Endometrium (tissue), 2 donors: ENCODE measurements at regions not wholly inside any gene's neighbourhood (a gene's known extent, or its start where the extent isn't known, plus 50 kb on each side); places are given as distances from the start of the nearest gene placed in this dataset.

Experiments used
- FAIRE-seq: peaks from 2 replicates; lab custom pipeline; 2012; peaks lifted over from hg19 to GRCh38; lab: Jason Lieb, UNC
- donor health status: control.
- donor health status: control.

- no peak for FAIRE-seq
Measured at GRCh38 chr2:46850742-46851141, 64.9 kb downstream of the MCFD2 start.

DNA sequence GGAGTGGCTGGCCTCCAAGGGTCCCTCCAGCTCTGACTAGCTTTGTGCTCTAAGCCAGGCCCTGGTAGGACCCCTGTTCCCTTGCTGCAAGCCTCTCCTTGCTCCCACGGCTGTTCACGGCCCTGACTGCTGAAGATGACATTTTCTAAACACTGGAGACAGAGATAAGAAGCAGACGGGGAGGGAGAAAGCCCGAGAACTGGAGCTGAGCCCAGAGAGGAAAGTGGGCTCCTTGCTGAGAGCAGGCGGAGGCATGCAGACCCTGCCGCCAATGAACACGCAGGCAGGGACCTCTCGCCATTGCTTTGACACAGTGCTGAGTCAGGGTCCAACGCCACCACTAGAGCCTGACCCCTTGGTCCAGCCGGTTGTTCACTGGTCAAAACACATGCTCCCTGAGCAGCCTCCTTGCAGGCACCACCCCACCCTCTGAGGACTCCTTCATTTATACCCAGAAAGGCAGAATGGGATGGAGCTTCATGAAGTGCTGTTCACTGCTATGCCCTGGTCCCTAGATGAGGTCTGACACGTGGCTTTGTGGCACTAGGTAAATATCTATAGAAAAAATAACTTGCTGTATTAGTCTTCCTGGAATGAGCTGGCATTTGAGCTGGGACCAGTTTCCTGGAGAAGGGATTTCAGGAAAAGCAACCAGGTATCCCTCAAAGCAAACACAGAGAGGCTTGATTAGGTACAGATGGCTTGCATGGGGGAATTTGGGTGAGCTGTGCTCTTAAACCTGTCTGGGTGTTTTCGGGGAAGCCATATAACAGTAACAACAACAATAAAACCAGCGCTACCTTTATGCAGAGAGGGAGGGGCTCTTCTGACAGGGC is 65.7 kb downstream of the MCFD2 start:
- no peak for FAIRE-seq

GRCh38 chr2:46849046-46849715 is 66.4 kb downstream of the MCFD2 start:
- no peak for FAIRE-seq

- no peak for FAIRE-seq
Measured at GRCh38 chr2:46848447-46848846, 67.2 kb downstream of the MCFD2 start.

- no peak for FAIRE-seq
Measured at GRCh38 chr2:46847726-46848412, 67.7 kb downstream of the MCFD2 start.

DNA sequence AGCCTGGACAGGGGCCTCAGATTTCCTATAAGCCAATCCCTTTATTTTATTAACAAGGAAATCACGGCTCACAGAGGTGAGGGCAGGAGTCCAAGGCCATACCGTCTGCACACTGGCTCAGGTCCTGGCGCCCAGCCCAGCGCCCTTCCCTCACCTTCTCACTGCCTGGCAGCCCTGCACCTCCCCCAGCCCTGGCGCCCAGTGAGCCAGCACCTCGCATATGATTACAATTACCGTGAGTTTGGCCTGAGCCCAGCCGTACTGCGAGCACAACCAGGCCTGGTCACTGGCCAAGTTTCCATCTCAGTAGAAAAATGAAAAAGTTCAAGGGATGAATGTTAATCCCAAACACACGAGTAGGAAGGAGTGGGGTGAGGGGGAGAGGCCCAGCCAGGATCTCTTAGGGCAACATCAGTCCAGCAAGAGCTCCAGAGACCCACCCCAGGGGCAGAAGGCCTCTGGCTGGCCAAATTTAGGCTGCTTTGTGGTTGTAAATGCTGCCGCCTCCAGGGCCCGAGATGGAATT is 68.4 kb downstream of the MCFD2 start:
- peak; percentile 63 for FAIRE-seq

DNA sequence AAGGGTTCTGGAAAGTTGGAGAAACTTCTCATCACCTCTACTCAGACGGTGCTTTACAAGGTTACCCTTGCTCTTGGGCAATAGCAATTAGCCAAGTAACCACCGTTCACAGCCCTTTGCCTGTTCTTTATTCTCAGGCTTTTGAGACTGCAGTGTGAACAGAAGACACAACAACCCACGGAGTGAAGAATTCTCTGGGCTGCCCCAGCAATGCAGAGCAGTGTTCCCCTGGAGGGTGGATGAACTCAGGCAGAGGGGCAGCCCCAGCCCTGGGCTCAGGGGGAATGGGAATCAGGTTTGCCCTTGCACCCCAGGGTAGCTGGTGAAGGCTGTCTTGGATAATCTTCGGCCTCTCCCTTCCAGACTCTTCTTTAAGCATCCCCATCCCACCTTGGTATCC is 69.1 kb downstream of the MCFD2 start:
- no peak for FAIRE-seq

GRCh38 chr2:46845542-46846486 is 69.8 kb downstream of the MCFD2 start:
- FAIRE-seq, result no peak

- FAIRE-seq, result no peak
Measured at GRCh38 chr2:46844443-46844842, 71.2 kb downstream of the MCFD2 start.

- FAIRE-seq, result no peak
Measured at GRCh38 chr2:46844034-46844433, 71.6 kb downstream of the MCFD2 start.

DNA sequence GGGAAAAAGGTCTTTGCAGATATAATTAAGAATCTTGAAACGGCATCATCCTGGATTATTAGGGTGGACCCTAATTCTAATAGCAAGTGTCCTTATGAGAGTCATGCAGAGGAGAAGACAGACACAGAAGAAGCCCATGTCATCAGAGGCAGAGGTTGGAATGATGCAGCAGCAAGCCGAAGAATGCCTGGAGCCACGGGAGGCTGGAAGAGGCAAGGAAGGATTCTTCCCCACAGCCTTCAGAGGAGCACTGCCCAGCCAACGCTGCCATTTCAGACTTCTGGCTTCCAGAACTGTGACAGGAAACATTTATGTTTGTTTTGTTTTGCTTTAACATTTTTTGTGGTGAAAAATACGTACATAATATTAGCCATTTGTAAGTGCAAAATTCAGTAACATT is 72.3 kb downstream of the MCFD2 start:
- FAIRE-seq, result no peak

DNA sequence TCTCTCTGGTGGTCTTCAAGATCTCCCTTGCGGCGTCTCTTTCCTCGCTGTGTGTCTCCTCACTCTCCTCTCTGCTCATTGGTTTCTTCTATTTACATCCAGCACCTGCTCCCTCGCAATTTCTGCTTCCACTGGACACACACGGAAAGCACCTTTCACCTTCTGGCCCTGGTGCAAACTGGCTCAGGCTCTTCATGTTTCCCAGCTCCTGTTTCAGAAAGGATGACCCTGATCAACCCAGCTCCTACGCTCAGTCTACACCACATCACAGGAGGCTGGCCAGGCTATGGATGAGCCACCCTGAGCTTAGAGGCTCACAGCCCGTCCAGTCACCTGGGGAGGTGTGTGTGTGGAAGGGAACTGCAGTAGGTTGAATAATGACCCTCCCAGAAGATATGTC is 72.7 kb downstream of the MCFD2 start:
- FAIRE-seq, result no peak

DNA sequence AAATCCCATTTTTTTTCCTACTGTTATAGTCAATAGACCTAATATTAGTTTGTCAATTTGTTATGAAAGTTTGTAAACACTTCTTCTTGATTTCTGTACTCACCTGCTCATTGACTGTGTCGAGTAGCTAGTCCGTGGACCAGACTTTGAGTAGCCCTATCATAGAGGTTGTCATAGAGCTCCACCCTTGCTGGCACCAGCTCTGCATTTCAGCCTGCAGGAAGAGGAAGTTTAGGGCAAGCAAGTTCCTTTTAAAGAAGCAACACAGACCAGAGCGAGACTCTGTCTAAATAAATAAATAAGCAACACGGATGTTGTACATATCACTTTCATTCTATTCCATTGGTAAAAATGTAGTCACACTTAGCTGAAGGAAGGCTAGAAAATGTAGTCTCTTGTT is 74.0 kb downstream of the MCFD2 start:
- FAIRE-seq, result no peak

DNA sequence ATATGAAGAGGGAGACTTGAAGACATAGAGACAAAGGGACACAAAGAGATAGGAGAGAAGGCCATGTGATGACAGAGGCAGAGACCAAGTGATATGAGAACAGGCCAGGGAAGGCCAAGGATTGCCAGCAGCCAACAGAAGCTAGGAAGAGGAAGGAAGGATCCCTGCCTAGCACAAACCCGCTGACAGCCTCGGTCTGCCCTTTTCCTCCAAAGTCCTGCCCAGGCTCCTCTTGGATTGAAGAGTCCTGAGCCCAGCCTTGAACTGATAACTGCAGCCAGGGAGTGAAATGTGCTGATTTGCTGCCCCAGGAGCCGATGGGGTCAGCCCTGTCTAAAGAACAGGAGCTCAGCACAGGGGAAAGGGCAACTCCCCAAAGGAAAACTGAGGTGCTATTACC is 76.6 kb downstream of the MCFD2 start:
- no peak for FAIRE-seq

DNA sequence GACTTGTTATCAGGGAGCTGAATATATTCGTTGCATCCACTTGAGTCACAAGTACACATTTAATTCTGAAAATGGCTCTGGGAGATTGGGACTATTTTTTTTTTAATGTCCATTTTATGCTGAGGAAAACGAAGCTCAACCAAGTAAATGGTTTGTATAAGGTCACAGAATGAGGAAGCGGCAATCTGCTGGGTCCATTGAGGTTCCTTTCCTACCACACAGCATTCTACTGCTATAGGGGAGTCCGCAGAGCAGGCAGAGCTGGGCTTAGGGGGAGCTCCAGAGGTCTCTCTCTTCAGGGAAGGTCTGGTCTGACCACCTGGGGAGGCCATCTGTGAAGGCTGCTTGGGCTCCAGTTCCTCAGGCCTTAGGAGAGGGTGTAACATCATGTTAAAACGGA is 77.9 kb downstream of the MCFD2 start:
- no peak for FAIRE-seq

GRCh38 chr2:46837112-46837454 is 78.5 kb downstream of the MCFD2 start:
- no peak for FAIRE-seq

- FAIRE-seq, result no peak
Measured at GRCh38 chr2:46836295-46837111, 79.1 kb downstream of the MCFD2 start.

DNA sequence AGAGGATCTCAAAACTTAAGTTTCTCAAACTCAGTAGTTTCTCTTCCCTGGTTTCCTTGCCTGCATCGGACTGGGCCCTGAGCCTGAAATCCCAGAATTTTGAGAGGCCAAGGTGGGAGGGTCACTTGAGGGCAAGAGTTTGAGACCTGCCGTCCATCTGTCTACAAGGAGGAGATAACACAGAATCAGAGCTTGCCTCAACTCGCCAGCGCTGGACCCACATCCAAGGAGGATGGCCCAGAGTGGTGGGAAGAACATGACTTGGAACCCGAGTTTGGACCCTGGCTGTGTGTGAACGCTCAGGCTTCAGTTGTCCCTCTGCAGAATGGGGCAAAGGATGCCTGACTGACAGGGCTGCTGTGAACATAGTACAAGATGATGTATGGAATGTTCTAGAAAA is 80.1 kb downstream of the MCFD2 start:
- no peak for FAIRE-seq

GRCh38 chr2:46832543-46832942 is 83.1 kb downstream of the MCFD2 start:
- no peak for FAIRE-seq

- FAIRE-seq, result no peak
Measured at GRCh38 chr2:46831869-46832265, 83.7 kb downstream of the MCFD2 start.
